GM13977 (cell line): ENCODE measurements at regions not wholly inside any gene's neighbourhood (a gene's known extent, or its start where the extent isn't known, plus 50 kb on each side); places are given as distances from the start of the nearest gene placed in this dataset.

Experiments used
- DNase-seq: peaks from one replicate; pipeline ENCODE4 v3.0.0; 2012; ENCODE audit warnings: low spot score
- in situ Hi-C: fragments of 300-500 bp; cut with MboI; formaldehyde crosslinking; loops from one replicate; pipeline ENCODE4 v1.12.0; 2022; ENCODE audit warnings: low sequenced_read_pairs, low pct_unique_long_range_greater_than_20kb, mixed read lengths, inconsistent platforms; ENCODE audit not compliant: unreplicated experiment
- TF ChIP-seq, protein P1 (sequence below): IDR thresholded peaks from 2 replicates; pipeline ENCODE4 v1.5.1; 2012; ENCODE audit warnings: mild to moderate bottlenecking, control low read depth; ENCODE audit not compliant: insufficient read depth; ENCODE audit errors: extremely low read depth, missing control alignments

- TF ChIP-seq, protein P1, sequence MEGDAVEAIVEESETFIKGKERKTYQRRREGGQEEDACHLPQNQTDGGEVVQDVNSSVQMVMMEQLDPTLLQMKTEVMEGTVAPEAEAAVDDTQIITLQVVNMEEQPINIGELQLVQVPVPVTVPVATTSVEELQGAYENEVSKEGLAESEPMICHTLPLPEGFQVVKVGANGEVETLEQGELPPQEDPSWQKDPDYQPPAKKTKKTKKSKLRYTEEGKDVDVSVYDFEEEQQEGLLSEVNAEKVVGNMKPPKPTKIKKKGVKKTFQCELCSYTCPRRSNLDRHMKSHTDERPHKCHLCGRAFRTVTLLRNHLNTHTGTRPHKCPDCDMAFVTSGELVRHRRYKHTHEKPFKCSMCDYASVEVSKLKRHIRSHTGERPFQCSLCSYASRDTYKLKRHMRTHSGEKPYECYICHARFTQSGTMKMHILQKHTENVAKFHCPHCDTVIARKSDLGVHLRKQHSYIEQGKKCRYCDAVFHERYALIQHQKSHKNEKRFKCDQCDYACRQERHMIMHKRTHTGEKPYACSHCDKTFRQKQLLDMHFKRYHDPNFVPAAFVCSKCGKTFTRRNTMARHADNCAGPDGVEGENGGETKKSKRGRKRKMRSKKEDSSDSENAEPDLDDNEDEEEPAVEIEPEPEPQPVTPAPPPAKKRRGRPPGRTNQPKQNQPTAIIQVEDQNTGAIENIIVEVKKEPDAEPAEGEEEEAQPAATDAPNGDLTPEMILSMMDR, result no peak
- DNase-seq, result no peak
- in situ Hi-C loops, result loop anchor here (25.0 kb wide), 1 partner anchor 415 kb away; no protein-coding TSS in a partner anchor
Observed at GRCh38 chr5:171622010-171622409, 163.6 kb upstream of the SMIM23 start.

DNA sequence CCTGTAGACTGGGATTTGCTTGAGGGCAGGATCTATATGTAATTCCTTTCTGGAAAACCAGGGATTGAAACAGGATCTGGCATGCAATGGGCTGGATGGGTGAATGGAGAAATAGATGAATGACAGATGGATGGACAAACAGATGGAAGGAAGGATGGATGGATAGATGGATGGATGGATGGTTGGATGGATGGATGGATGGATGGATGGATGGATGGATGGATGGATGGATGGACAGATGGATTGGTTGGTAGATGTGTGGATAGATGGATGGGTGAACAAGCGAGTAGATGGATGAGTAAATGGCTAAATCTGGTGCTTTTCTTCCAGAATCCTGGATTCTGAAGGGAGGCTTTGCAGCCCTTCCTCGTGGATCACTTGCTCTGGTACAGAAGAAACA is 162.5 kb upstream of the SMIM23 start:
- DNase-seq, result no peak
- in situ Hi-C loops, result loop anchor here (25.0 kb wide), 1 partner anchor 414 kb away; no protein-coding TSS in a partner anchor
- TF ChIP-seq, protein P1, result no peak

DNA sequence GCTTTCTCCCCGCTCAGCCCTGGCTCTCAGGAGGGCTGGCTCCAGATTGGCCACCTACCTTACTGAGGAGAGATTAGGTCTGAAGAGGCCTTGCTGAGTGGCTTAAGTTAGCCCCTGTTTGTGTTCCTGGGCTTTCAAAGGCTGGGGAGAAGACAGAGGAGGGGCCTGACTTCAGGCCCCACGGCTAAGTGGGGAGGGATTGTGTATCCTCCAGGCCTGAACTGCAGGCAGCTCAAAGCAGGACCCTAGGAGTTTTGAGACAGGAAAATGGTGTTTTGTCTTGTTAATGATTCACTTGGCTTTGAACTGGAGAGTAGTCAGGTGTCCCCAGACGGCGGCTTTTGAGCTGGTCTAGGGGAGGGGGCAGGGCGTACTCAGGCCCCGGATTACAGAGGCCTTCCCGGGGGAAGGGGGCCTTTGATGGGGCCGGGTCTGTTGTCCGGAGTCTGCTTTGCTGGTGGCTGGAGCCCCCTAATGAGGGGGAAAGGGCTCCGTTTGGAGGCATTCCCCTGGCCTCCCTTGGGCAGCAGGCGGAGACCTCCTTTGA is 162.0 kb upstream of the SMIM23 start:
- no peak for DNase-seq
- TF ChIP-seq, protein P1, result no peak
- in situ Hi-C loops, result loop anchor here (25.0 kb wide), 1 partner anchor 414 kb away; no protein-coding TSS in a partner anchor

- in situ Hi-C loops, result loop anchor here (25.0 kb wide), 1 partner anchor 413 kb away; no protein-coding TSS in a partner anchor
- DNase-seq, result no peak
- TF ChIP-seq, protein P1, result no peak
Observed at GRCh38 chr5:171624396-171624795, 161.2 kb upstream of the SMIM23 start.

- no peak for DNase-seq
- TF ChIP-seq, protein P1, result no peak
- in situ Hi-C loops, result no loop called here
Observed at GRCh38 chr5:171625646-171626045, 160.0 kb upstream of the SMIM23 start.

GRCh38 chr5:171627936-171628632 is 157.5 kb upstream of the SMIM23 start:
- in situ Hi-C loops, result no loop called here
- TF ChIP-seq, protein P1, result no peak
- no peak for DNase-seq

GRCh38 chr5:171628633-171628974 is 157.0 kb upstream of the SMIM23 start:
- DNase-seq, result no peak
- in situ Hi-C loops, result no loop called here
- TF ChIP-seq, protein P1, result no peak
